GM12892 (cell line): ENCODE measurements at regions not wholly inside any gene's neighbourhood (a gene's known extent, or its start where the extent isn't known, plus 50 kb on each side); places are given as distances from the start of the nearest gene placed in this dataset.

Source experiments
- DNase-seq: peaks from one replicate; pipeline ENCODE4 v3.0.0; 2011; ENCODE audit not compliant: insufficient read length
- FAIRE-seq: peaks from 2 replicates; lab custom pipeline; 2011; peaks lifted over from hg19 to GRCh38; lab: Jason Lieb, UNC
- POLR2A ChIP-seq: IDR thresholded peaks from 2 replicates; pipeline ENCODE4 v1.6.1; 2011; ENCODE audit warnings: low read depth, low read length, control low read depth
- POLR2AphosphoS5 ChIP-seq: IDR thresholded peaks from 2 replicates; pipeline ENCODE4 v1.6.1; 2011; ENCODE audit warnings: low read depth, low read length, control low read depth
- TAF1 ChIP-seq: IDR thresholded peaks from 2 replicates; pipeline ENCODE4 v1.6.1; 2011; ENCODE audit warnings: low read depth, mild to moderate bottlenecking, control low read depth, low read length, borderline replicate concordance

GRCh38 chr2:217014328-217015105 lies 154.7 kb upstream of the TNP1 start:
- FAIRE-seq (no peak), DNase-seq (no peak)
- TF ChIP-seq TAF1 (no peak), POLR2A (no peak), POLR2AphosphoS5 (no peak)

GRCh38 chr2:217013926-217014325 lies 154.1 kb upstream of the TNP1 start:
- FAIRE-seq = no peak
- TF ChIP-seq POLR2A = no peak
- no peak for TF ChIP-seq TAF1
- no peak for TF ChIP-seq POLR2AphosphoS5
- no peak for DNase-seq

GRCh38 chr2:217011576-217011975 lies 151.7 kb upstream of the TNP1 start:
- no peak for DNase-seq
- TF ChIP-seq POLR2A (no peak), POLR2AphosphoS5 (no peak), TAF1 (no peak)
- FAIRE-seq = no peak

GRCh38 chr2:217010173-217010572 lies 150.3 kb upstream of the TNP1 start:
- no peak for FAIRE-seq
- TF ChIP-seq TAF1 (no peak), POLR2A (no peak), POLR2AphosphoS5 (no peak)
- DNase-seq = no peak

- no peak for FAIRE-seq
- TF ChIP-seq TAF1 = no peak
- TF ChIP-seq POLR2AphosphoS5 = no peak
- no peak for TF ChIP-seq POLR2A
- DNase-seq = no peak
These were observed 148.9 kb upstream of the TNP1 start for GRCh38 chr2:217008794-217009193.

- FAIRE-seq (no peak), DNase-seq (no peak)
- TF ChIP-seq POLR2AphosphoS5 = no peak
- TF ChIP-seq POLR2A = no peak
- TF ChIP-seq TAF1 = no peak
These were observed 146.4 kb upstream of the TNP1 start for GRCh38 chr2:217006217-217006616.

- FAIRE-seq (peak; percentile 44), DNase-seq (no peak)
- TF ChIP-seq TAF1 = no peak
- no peak for TF ChIP-seq POLR2AphosphoS5
- TF ChIP-seq POLR2A = no peak
These were observed 144.8 kb upstream of the TNP1 start for GRCh38 chr2:217004656-217005055.

GRCh38 chr2:217001740-217002139 lies 141.9 kb upstream of the TNP1 start:
- TF ChIP-seq POLR2A = no peak
- TF ChIP-seq POLR2AphosphoS5 = no peak
- no peak for TF ChIP-seq TAF1
- FAIRE-seq = no peak
- DNase-seq = no peak

- TF ChIP-seq POLR2A (no peak), TAF1 (no peak), POLR2AphosphoS5 (no peak)
- FAIRE-seq = no peak
- no peak for DNase-seq
These were observed 140.5 kb upstream of the TNP1 start for GRCh38 chr2:217000406-217000805.

- no peak for FAIRE-seq
These were observed 136.5 kb upstream of the TNP1 start for GRCh38 chr2:216996279-216996845.

GRCh38 chr2:216994353-216994854 lies 134.5 kb upstream of the TNP1 start:
- DNase-seq (no peak), FAIRE-seq (no peak)
- TF ChIP-seq POLR2AphosphoS5 = no peak
- TF ChIP-seq POLR2A = no peak
- no peak for TF ChIP-seq TAF1

More at GRCh38 chr2:216996279-216996845, 136.5 kb upstream of the TNP1 start:
- no peak for DNase-seq
- TF ChIP-seq POLR2AphosphoS5 (no peak), TAF1 (no peak), POLR2A (no peak)
